Heart right ventricle (tissue), 16 donors: ENCODE measurements at regions not wholly inside any gene's neighbourhood (a gene's known extent, or its start where the extent isn't known, plus 50 kb on each side); places are given as distances from the start of the nearest gene placed in this dataset.
A peak's percentile ranks its signal among the peaks of the same experiment; 100 is the strongest.

Experiments
- ATAC-seq, 8 donors: fragments of 200-7000 bp; cut with Tn5 transposase; one replicate each; pipeline ENCODE4 v1.9.1; 2020; ENCODE audit warnings: mild to moderate bottlenecking in 8 of 8, moderate library complexity in 8 of 8, moderate number of reproducible peaks in 1 of 8
- DNase-seq, 2 donors: peaks; one replicate each; pipeline ENCODE4 v3.0.0-alpha.2; 2020
- H3K27ac ChIP-seq, 10 donors: fragments of 200-600 bp; sonication (generic) in 2 of 10; one replicate each; pipeline versions ENCODE4 v1.5.0 to v1.8.0; 2020 to 2022; ENCODE audit warnings: mild to moderate bottlenecking in 3 of 10
- H3K27me3 ChIP-seq, 7 donors: fragments of 200-600 bp; one replicate each; pipeline ENCODE4 v1.8.0; 2021 to 2022; ENCODE audit warnings: mild to moderate bottlenecking in 2 of 7
- H3K36me3 ChIP-seq, 9 donors: fragments of 200-600 bp; sonication (generic) in 1 of 9; one replicate each; pipeline versions ENCODE4 v1.5.0 to v1.8.0; 2020 to 2022; ENCODE audit warnings: mild to moderate bottlenecking in 2 of 9
- H3K4me1 ChIP-seq, 9 donors: fragments of 200-600 bp; sonication (generic) in 1 of 9; one replicate each; pipeline versions ENCODE4 v1.5.0 to v1.8.0; 2020 to 2022; ENCODE audit warnings: mild to moderate bottlenecking in 4 of 9
- H3K4me3 ChIP-seq, 10 donors: fragments of 200-600 bp; sonication (generic) in 2 of 10; one replicate each; pipeline versions ENCODE4 v1.5.0 to v1.8.0; 2020 to 2022; ENCODE audit warnings: mild to moderate bottlenecking in 7 of 10, moderate library complexity in 2 of 10
- H3K9me3 ChIP-seq, 11 donors: fragments of 200-600 bp in 10 of 11; sonication (generic) in 2 of 11; one replicate each; pipeline versions ENCODE4 v1.5.0 to v1.8.0; 2013 to 2022; ENCODE audit warnings: mild to moderate bottlenecking in 2 of 11, control low read depth in 1 of 11, moderate library complexity in 1 of 11
- WGBS, 2 donors: extraction: QIAGEN DNeasy Blood & Tissue Kit; methylation state at CpG; one replicate each; pipeline ENCODE4 v1.1.7; 2013; ENCODE audit warnings: inconsistent platforms in 1 of 2; 5-methylcytosine and 5-hydroxymethylcytosine counted together
- intact Hi-C, 10 donors: fragments of 100-400 bp; cut with DNase I; formaldehyde crosslinking; loops; one replicate each; pipeline versions ENCODE4 v1.11.1 to v1.14.2; 2022
- TF ChIP-seq, protein P1 (sequence below), 9 donors: fragments of 200-600 bp; sonication (generic) in 2 of 9; IDR thresholded peaks; one replicate each; pipeline versions ENCODE4 v1.5.0 to v1.8.0; 2021 to 2022; ENCODE audit warnings: antibody characterized with exemption in 9 of 9, mild to moderate bottlenecking in 5 of 9, moderate library complexity in 1 of 9
- donor health status: Arrhythmogenic right ventricular cardiomyopathy.
- donor health status: ischemic (EF 13 %, LVEDD 7.1; RV severe dilation, severe dysfunction).
- donor health status: healthy with polysubstance abuse.
- donor health status: DM: no; HTN: yes; CAD: no.
- donor health status: DM: no; HTN: no; CAD: no.
- donor health status: ischemic (EF 25% LVEDD 6.9; RV normal size, moderate dysfunction).
- donor health status: ischemic (EF 25% LVEDD 5.7; RV mildly dilated, moderate dysfunction).
- donor health status: healthy.
- donor health status: DM: yes; HTN: yes; CAD: no.
- donor health status: Ischemic cardiomyopathy.
- donor health status: ischemic (EF 35%, LVEDD 5.7; RV mildly dilated, moderate dysfunction).
- donor health status: nonischemic (EF 11% LVEDD 7.7; RV severe dilation, severe dysfunction).
- donor health status: DM: yes; HTN: yes; CAD: no.
- donor health status: PGD.
- donor health status: ischemic (EF 29% LVEDD 5.4; RV normal size, mild dysfunction).
- donor health status: nonischemic (EF 23%, LVEDD 6.1; RV moderate dilation, normal function).

- no peaks in the 10 kb centered on the region for H3K9me3 ChIP-seq
- ATAC-seq (no peak), DNase-seq (peak in 1 of 2 donors; percentile 32)
- TF ChIP-seq, protein P1, sequence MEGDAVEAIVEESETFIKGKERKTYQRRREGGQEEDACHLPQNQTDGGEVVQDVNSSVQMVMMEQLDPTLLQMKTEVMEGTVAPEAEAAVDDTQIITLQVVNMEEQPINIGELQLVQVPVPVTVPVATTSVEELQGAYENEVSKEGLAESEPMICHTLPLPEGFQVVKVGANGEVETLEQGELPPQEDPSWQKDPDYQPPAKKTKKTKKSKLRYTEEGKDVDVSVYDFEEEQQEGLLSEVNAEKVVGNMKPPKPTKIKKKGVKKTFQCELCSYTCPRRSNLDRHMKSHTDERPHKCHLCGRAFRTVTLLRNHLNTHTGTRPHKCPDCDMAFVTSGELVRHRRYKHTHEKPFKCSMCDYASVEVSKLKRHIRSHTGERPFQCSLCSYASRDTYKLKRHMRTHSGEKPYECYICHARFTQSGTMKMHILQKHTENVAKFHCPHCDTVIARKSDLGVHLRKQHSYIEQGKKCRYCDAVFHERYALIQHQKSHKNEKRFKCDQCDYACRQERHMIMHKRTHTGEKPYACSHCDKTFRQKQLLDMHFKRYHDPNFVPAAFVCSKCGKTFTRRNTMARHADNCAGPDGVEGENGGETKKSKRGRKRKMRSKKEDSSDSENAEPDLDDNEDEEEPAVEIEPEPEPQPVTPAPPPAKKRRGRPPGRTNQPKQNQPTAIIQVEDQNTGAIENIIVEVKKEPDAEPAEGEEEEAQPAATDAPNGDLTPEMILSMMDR (IDR thresholded peaks at IDR 0.05) = peak; percentile 86 to 96 (median 94)
- no peak overlapping the region for H3K4me3 ChIP-seq
- no peaks in the 10 kb centered on the region for H3K36me3 ChIP-seq
- H3K27ac ChIP-seq = no peak overlapping the region
- no peaks in the 10 kb centered on the region for H3K4me1 ChIP-seq
- peaks cover 0 to 5% (median 0%) of the 10 kb centered on the region in 7 donors for H3K27me3 ChIP-seq
- 3 to 5% methylated on average over 4 of the region's 4 CpGs for WGBS, 2 donors
- intact Hi-C loops = loop anchor here (1.0 to 10.0 kb wide), 13 partner anchors 302 to 912 kb away; no protein-coding TSS in a partner anchor
Measured at GRCh38 chr12:14167005-14167628, 185.7 kb upstream of the GRIN2B start.

- no peak for DNase-seq
- WGBS, 2 donors = 38 to 48% methylated on average over 3 of the region's 3 CpGs
- TF ChIP-seq, protein P1 (IDR thresholded peaks at IDR 0.05) = no peak
Measured at GRCh38 chr12:14169281-14169680, 187.9 kb upstream of the GRIN2B start.

DNA sequence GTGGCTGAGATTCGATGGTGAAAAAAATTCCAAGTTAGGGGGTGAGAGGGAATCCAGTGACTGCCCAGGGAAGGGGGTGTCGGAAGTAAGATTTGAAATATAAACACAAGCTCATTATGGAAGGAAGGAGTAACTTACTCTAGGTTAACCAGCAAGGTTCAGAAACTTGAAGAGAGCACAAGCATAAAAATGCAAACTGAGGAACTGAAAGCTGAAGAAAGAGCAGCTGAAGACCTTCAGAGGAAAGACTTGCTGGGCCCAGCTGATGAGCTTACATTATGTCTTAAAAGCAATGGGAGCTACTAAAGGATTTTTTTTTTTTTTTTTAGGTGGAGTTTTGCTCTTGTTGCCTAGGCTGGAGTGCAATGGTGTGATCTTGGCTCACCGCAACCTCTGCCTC lies 189.7 kb upstream of the GRIN2B start:
- Histone ChIP-seq H3K27me3 (peaks cover 0 to 15% (median 0%) of the 10 kb centered on the region in 7 donors), H3K27ac (no peak overlapping the region), H3K4me1 (no peaks in the 10 kb centered on the region), H3K4me3 (no peak overlapping the region), H3K9me3 (no peaks in the 10 kb centered on the region), H3K36me3 (no peaks in the 10 kb centered on the region)
- intact Hi-C loops = no loop called here
- TF ChIP-seq, protein P1 (IDR thresholded peaks at IDR 0.05) = no peak
- no peak for DNase-seq
- no peak for ATAC-seq
- 88 to 92% methylated on average over 2 to 3 of the region's 3 CpGs for WGBS, 2 donors

More at GRCh38 chr12:14169281-14169680, 187.9 kb upstream of the GRIN2B start:
- no peak overlapping the region for H3K4me3 ChIP-seq
- no peaks in the 10 kb centered on the region for H3K9me3 ChIP-seq
- no peaks in the 10 kb centered on the region for H3K36me3 ChIP-seq
- intact Hi-C loops = loop anchor here in 8 of 10 donors (5.0 to 10.0 kb wide), 10 partner anchors 304 to 914 kb away; no protein-coding TSS in a partner anchor
- H3K4me1 ChIP-seq = no peaks in the 10 kb centered on the region
- H3K27ac ChIP-seq = no peak overlapping the region
- ATAC-seq = no peak
- peaks cover 0 to 15% (median 0%) of the 10 kb centered on the region in 7 donors for H3K27me3 ChIP-seq

DNA sequence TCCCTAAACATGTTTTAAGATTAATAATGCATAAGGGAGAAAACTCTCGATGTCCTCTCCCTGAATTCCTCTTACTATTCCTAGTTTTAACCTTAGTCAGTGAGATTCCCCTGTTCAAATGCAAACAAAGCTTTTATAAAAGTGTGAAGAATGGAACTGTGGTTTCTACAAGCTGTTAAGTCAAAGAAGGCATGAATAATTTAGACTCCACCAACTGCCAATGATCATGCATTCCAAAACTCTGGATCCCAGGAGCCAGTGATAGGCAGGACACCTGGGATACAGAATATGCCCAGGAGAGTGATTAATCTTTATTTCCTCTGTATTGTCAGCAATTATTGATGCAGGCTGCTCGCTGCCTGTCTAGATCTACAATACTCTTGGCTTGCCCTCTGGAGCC lies 190.3 kb upstream of the ATF7IP start:
- H3K36me3 ChIP-seq = no peaks in the 10 kb centered on the region
- ATAC-seq (no peak), DNase-seq (no peak)
- no peaks in the 10 kb centered on the region for H3K9me3 ChIP-seq
- no peak overlapping the region for H3K4me3 ChIP-seq
- peaks cover 0 to 11% (median 0%) of the 10 kb centered on the region in 7 donors for H3K27me3 ChIP-seq
- no peaks in the 10 kb centered on the region for H3K4me1 ChIP-seq
- TF ChIP-seq, protein P1 (IDR thresholded peaks at IDR 0.05) = no peak
- H3K27ac ChIP-seq = no peak overlapping the region
- 72 to 83% methylated on average over 2 of the region's 2 CpGs for WGBS, 2 donors
- intact Hi-C loops = no loop called here
